ENCODE measurements at regions not wholly inside any gene's neighbourhood (a gene's known extent, or its start where the extent isn't known, plus 50 kb on each side); places are given as distances from the start of the nearest gene placed in this dataset.

GRCh38 chr2:19614066-19614465 lies 255.6 kb upstream of the OSR1 start:
- no peak overlapping the region for H3K4me3 ChIP-seq (ENCODE audit: low read depth, low read length)
- H3K4me1 ChIP-seq (ENCODE audit: control insufficient read depth, insufficient read depth, low read length): no peaks in the 10 kb centered on the region
- no peak overlapping the region for H3K27ac ChIP-seq (ENCODE audit: low read depth, low read length)
- no peak for DNase-seq (ENCODE audit: low read depth in 4 of 6, low spot score in 6 of 6)
- H3K27me3 ChIP-seq (ENCODE audit: control insufficient read depth, insufficient read depth, low read length): no peaks in the 10 kb centered on the region
- no peaks in the 10 kb centered on the region for H3K36me3 ChIP-seq (ENCODE audit: control insufficient read depth, insufficient read depth, low read length)
- WGBS (ENCODE audit: insufficient coverage): no CpG with 5 or more reads among the region's 2 CpGs
- peaks cover 4% of the 10 kb centered on the region for H3K9me3 ChIP-seq (ENCODE audit: control insufficient read depth, insufficient read depth, low read length)

- Histone ChIP-seq H3K36me3 (ENCODE audit: control insufficient read depth, insufficient read depth, low read length) (no peaks in the 10 kb centered on the region), H3K27me3 (ENCODE audit: control insufficient read depth, insufficient read depth, low read length) (no peaks in the 10 kb centered on the region), H3K4me1 (ENCODE audit: control insufficient read depth, insufficient read depth, low read length) (no peaks in the 10 kb centered on the region), H3K4me3 (ENCODE audit: low read depth, low read length) (no peak overlapping the region), H3K9me3 (ENCODE audit: control insufficient read depth, insufficient read depth, low read length) (peaks cover 2% of the 10 kb centered on the region), H3K27ac (ENCODE audit: low read depth, low read length) (no peak overlapping the region)
- 86% methylated on average over 3 of the region's 4 CpGs for WGBS (ENCODE audit: insufficient coverage)
- no peak for DNase-seq (ENCODE audit: low read depth in 4 of 6, low spot score in 6 of 6)
These were observed 253.3 kb upstream of the OSR1 start for GRCh38 chr2:19611491-19612332.

- WGBS (ENCODE audit: insufficient coverage): 74% methylated on average over 6 of the region's 6 CpGs
- H3K27me3 ChIP-seq (ENCODE audit: control insufficient read depth, insufficient read depth, low read length): no peaks in the 10 kb centered on the region
- no peak for DNase-seq (ENCODE audit: low read depth in 4 of 6, low spot score in 6 of 6)
- no peak overlapping the region for H3K27ac ChIP-seq (ENCODE audit: low read depth, low read length)
- H3K4me1 ChIP-seq (ENCODE audit: control insufficient read depth, insufficient read depth, low read length): no peaks in the 10 kb centered on the region
- no peaks in the 10 kb centered on the region for H3K36me3 ChIP-seq (ENCODE audit: control insufficient read depth, insufficient read depth, low read length)
- no peak overlapping the region for H3K4me3 ChIP-seq (ENCODE audit: low read depth, low read length)
- no peaks in the 10 kb centered on the region for H3K9me3 ChIP-seq (ENCODE audit: control insufficient read depth, insufficient read depth, low read length)
These were observed 250.8 kb upstream of the OSR1 start for GRCh38 chr2:19609266-19609665.

- Histone ChIP-seq H3K9me3 (ENCODE audit: control insufficient read depth, insufficient read depth, low read length) (no peaks in the 10 kb centered on the region), H3K4me3 (ENCODE audit: low read depth, low read length) (no peak overlapping the region), H3K36me3 (ENCODE audit: control insufficient read depth, insufficient read depth, low read length) (no peaks in the 10 kb centered on the region), H3K27ac (ENCODE audit: low read depth, low read length) (no peak overlapping the region), H3K27me3 (ENCODE audit: control insufficient read depth, insufficient read depth, low read length) (no peaks in the 10 kb centered on the region), H3K4me1 (ENCODE audit: control insufficient read depth, insufficient read depth, low read length) (no peaks in the 10 kb centered on the region)
- DNase-seq (ENCODE audit: low read depth in 4 of 6, low spot score in 6 of 6): no peak
- 77% methylated on average over 4 of the region's 4 CpGs for WGBS (ENCODE audit: insufficient coverage)
These were observed 249.7 kb upstream of the OSR1 start for GRCh38 chr2:19607931-19608771.

GRCh38 chr2:19607400-19607799 lies 249.0 kb upstream of the OSR1 start:
- WGBS (ENCODE audit: insufficient coverage): 73% methylated on average over 2 of the region's 5 CpGs
- no peaks in the 10 kb centered on the region for H3K9me3 ChIP-seq (ENCODE audit: control insufficient read depth, insufficient read depth, low read length)
- H3K4me1 ChIP-seq (ENCODE audit: control insufficient read depth, insufficient read depth, low read length): no peaks in the 10 kb centered on the region
- no peak overlapping the region for H3K4me3 ChIP-seq (ENCODE audit: low read depth, low read length)
- no peak overlapping the region for H3K27ac ChIP-seq (ENCODE audit: low read depth, low read length)
- H3K27me3 ChIP-seq (ENCODE audit: control insufficient read depth, insufficient read depth, low read length): no peaks in the 10 kb centered on the region
- DNase-seq (ENCODE audit: low read depth in 4 of 6, low spot score in 6 of 6): no peak
- H3K36me3 ChIP-seq (ENCODE audit: control insufficient read depth, insufficient read depth, low read length): no peaks in the 10 kb centered on the region

- Histone ChIP-seq H3K4me1 (ENCODE audit: control insufficient read depth, insufficient read depth, low read length) (no peaks in the 10 kb centered on the region), H3K27me3 (ENCODE audit: control insufficient read depth, insufficient read depth, low read length) (no peaks in the 10 kb centered on the region), H3K36me3 (ENCODE audit: control insufficient read depth, insufficient read depth, low read length) (no peaks in the 10 kb centered on the region), H3K9me3 (ENCODE audit: control insufficient read depth, insufficient read depth, low read length) (no peaks in the 10 kb centered on the region), H3K4me3 (ENCODE audit: low read depth, low read length) (no peak overlapping the region), H3K27ac (ENCODE audit: low read depth, low read length) (no peak overlapping the region)
- WGBS (ENCODE audit: insufficient coverage): 67% methylated on average over 1 of the region's 2 CpGs
- DNase-seq (ENCODE audit: low read depth in 4 of 6, low spot score in 6 of 6): no peak
These were observed 242.6 kb upstream of the OSR1 start for GRCh38 chr2:19600982-19601381.

GRCh38 chr2:19600506-19600905 lies 242.1 kb upstream of the OSR1 start:
- no peak for DNase-seq (ENCODE audit: low read depth in 4 of 6, low spot score in 6 of 6)
- no peaks in the 10 kb centered on the region for H3K9me3 ChIP-seq (ENCODE audit: control insufficient read depth, insufficient read depth, low read length)
- no peak overlapping the region for H3K27ac ChIP-seq (ENCODE audit: low read depth, low read length)
- no peaks in the 10 kb centered on the region for H3K36me3 ChIP-seq (ENCODE audit: control insufficient read depth, insufficient read depth, low read length)
- no peaks in the 10 kb centered on the region for H3K4me1 ChIP-seq (ENCODE audit: control insufficient read depth, insufficient read depth, low read length)
- no peaks in the 10 kb centered on the region for H3K27me3 ChIP-seq (ENCODE audit: control insufficient read depth, insufficient read depth, low read length)
- no peak overlapping the region for H3K4me3 ChIP-seq (ENCODE audit: low read depth, low read length)

GRCh38 chr2:19598971-19599370 lies 240.5 kb upstream of the OSR1 start:
- Histone ChIP-seq H3K27ac (ENCODE audit: low read depth, low read length) (no peak overlapping the region), H3K27me3 (ENCODE audit: control insufficient read depth, insufficient read depth, low read length) (no peaks in the 10 kb centered on the region), H3K4me3 (ENCODE audit: low read depth, low read length) (no peak overlapping the region), H3K9me3 (ENCODE audit: control insufficient read depth, insufficient read depth, low read length) (no peaks in the 10 kb centered on the region), H3K4me1 (ENCODE audit: control insufficient read depth, insufficient read depth, low read length) (no peaks in the 10 kb centered on the region), H3K36me3 (ENCODE audit: control insufficient read depth, insufficient read depth, low read length) (no peaks in the 10 kb centered on the region)
- no peak for DNase-seq (ENCODE audit: low read depth in 4 of 6, low spot score in 6 of 6)
- 100% methylated on average over 1 of the region's 3 CpGs for WGBS (ENCODE audit: insufficient coverage)

GRCh38 chr2:19592197-19592596 lies 233.8 kb upstream of the OSR1 start:
- Histone ChIP-seq H3K27ac (ENCODE audit: low read depth, low read length) (no peak overlapping the region), H3K9me3 (ENCODE audit: control insufficient read depth, insufficient read depth, low read length) (no peaks in the 10 kb centered on the region), H3K4me1 (ENCODE audit: control insufficient read depth, insufficient read depth, low read length) (no peaks in the 10 kb centered on the region), H3K36me3 (ENCODE audit: control insufficient read depth, insufficient read depth, low read length) (no peaks in the 10 kb centered on the region), H3K27me3 (ENCODE audit: control insufficient read depth, insufficient read depth, low read length) (no peaks in the 10 kb centered on the region), H3K4me3 (ENCODE audit: low read depth, low read length) (no peak overlapping the region)
- DNase-seq (ENCODE audit: low read depth in 4 of 6, low spot score in 6 of 6): no peak

GRCh38 chr2:19589791-19590190 lies 231.4 kb upstream of the OSR1 start:
- WGBS (ENCODE audit: insufficient coverage): no CpG with 5 or more reads among the region's 4 CpGs
- Histone ChIP-seq H3K9me3 (ENCODE audit: control insufficient read depth, insufficient read depth, low read length) (no peaks in the 10 kb centered on the region), H3K4me3 (ENCODE audit: low read depth, low read length) (no peak overlapping the region), H3K4me1 (ENCODE audit: control insufficient read depth, insufficient read depth, low read length) (no peaks in the 10 kb centered on the region), H3K36me3 (ENCODE audit: control insufficient read depth, insufficient read depth, low read length) (no peaks in the 10 kb centered on the region), H3K27ac (ENCODE audit: low read depth, low read length) (no peak overlapping the region), H3K27me3 (ENCODE audit: control insufficient read depth, insufficient read depth, low read length) (no peaks in the 10 kb centered on the region)
- DNase-seq (ENCODE audit: low read depth in 4 of 6, low spot score in 6 of 6): peak in 1 of 6 donors; percentile 81

Measured in spinal cord (tissue), 9 donors.